GM12891 (cell line): ENCODE measurements at regions not wholly inside any gene's neighbourhood (a gene's known extent, or its start where the extent isn't known, plus 50 kb on each side); places are given as distances from the start of the nearest gene placed in this dataset.

Experiments
- POLR2A ChIP-seq: IDR thresholded peaks from 2 replicates; pipeline ENCODE4 v1.6.1; 2011; ENCODE audit warnings: low read depth, low read length, control low read depth
- POLR2AphosphoS5 ChIP-seq: IDR thresholded peaks from 2 replicates; pipeline ENCODE4 v1.6.1; 2011; ENCODE audit warnings: low read depth, low read length, control low read depth
- POU2F2 ChIP-seq: IDR thresholded peaks from 2 replicates; pipeline ENCODE4 v1.6.1; 2011; ENCODE audit warnings: low read depth, mild to moderate bottlenecking, control low read depth, low read length, moderate library complexity
- SPI1 ChIP-seq: IDR thresholded peaks from 2 replicates; pipeline ENCODE4 v1.6.1; 2011; ENCODE audit warnings: low read depth, low read length, control low read depth
- TAF1 ChIP-seq: IDR thresholded peaks from 2 replicates; pipeline ENCODE4 v1.6.1; 2011; ENCODE audit warnings: low read depth, low read length, control low read depth

DNA sequence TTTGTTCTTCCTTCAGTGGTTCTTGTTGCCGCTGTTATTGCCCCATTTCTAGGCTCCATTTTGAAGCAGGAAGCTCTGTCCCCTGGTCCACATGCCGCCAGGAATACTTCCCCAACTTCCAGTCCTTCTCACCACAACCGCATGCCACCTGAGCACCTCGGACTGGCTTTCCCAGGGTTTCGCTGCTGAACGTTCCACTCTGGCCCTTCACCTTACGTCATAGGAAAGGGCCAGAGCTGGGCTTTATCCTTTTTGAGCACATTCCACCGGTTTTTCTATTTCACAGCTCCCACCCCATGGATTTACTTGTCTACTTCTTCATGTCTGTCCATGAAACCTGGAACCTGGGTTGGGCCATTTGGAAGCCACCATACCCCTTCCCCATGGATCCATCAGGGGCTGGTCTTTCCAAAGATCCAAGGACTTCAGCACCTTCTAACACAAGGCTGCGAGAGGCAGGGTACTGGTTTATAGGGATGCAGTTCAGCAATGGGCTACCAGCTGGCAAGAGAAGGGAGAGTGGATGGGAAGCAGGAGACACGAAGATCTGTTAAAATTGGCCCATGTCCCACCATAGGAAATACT, 557.4 kb downstream of the BNC2 start:
- TF ChIP-seq POLR2AphosphoS5 = no peak
- no peak for TF ChIP-seq POLR2A
- TF ChIP-seq POU2F2 = no peak
- TF ChIP-seq TAF1 = no peak
- TF ChIP-seq SPI1 = no peak
